ENCODE measurements at regions not wholly inside any gene's neighbourhood (a gene's known extent, or its start where the extent isn't known, plus 50 kb on each side); places are given as distances from the start of the nearest gene placed in this dataset.

GRCh38 chr20:6683021-6683977, 84.2 kb upstream of the BMP2 start:
- H3K36me3 ChIP-seq (ENCODE audit: control insufficient read depth in 2 of 2, insufficient read depth in 1 of 2, low read length in 2 of 2): no peaks in the 10 kb centered on the region
- POLR2A ChIA-PET: no interaction called here
- H3K9me3 ChIP-seq (ENCODE audit: control insufficient read depth, insufficient read depth, low read depth, low read length): no peaks in the 10 kb centered on the region
- H3K4me1 ChIP-seq (ENCODE audit: control insufficient read depth, insufficient read depth, low read length): no peaks in the 10 kb centered on the region; the same call in 1 of the 2 replicates
- no peak overlapping the region for H3K4me3 ChIP-seq (ENCODE audit: low read depth, low read length)
- CTCF ChIA-PET: interaction anchor here (0.6 to 0.9 kb wide), 3 partner anchors 11 to 418 kb away, joined by 3 read pairs; no protein-coding TSS in a partner anchor
- TF ChIP-seq ZNF302 (tag by site-specific recombination; IDR thresholded peaks at IDR 0.05; ENCODE audit: low read depth): no peak
- TF ChIP-seq ZNF514 (tag by site-specific recombination; IDR thresholded peaks at IDR 0.05): no peak
- TF ChIP-seq ZNF571 (tag by site-specific recombination; IDR thresholded peaks at IDR 0.05): no peak
- no peak for TF ChIP-seq ZNF423 (tag by site-specific recombination; IDR thresholded peaks at IDR 0.05)
- TF ChIP-seq ZNF600 (tag by site-specific recombination; IDR thresholded peaks at IDR 0.05): no peak
- TF ChIP-seq ATF2 (tag by site-specific recombination; IDR thresholded peaks at IDR 0.05; ENCODE audit: low read depth): no peak
- no peak for TF ChIP-seq KLF1 (tag by site-specific recombination; IDR thresholded peaks at IDR 0.05)
- no peak for TF ChIP-seq ZNF654 (tag by site-specific recombination; IDR thresholded peaks at IDR 0.05; ENCODE audit: low read depth)
- no peak for TF ChIP-seq ZNF670 (tag by site-specific recombination; IDR thresholded peaks at IDR 0.05; ENCODE audit: low read depth)
- no peak for TF ChIP-seq ELK4 (IDR thresholded peaks at IDR 0.05; ENCODE audit: borderline replicate concordance, low read depth, low read length)
- no peak for TF ChIP-seq ZNF629 (tag by site-specific recombination; IDR thresholded peaks at IDR 0.05)
- TF ChIP-seq ZNF544 (tag by site-specific recombination; IDR thresholded peaks at IDR 0.05): no peak
- no peak overlapping the region for H3K27ac ChIP-seq (ENCODE audit: extremely low read depth, low read depth, low read length)

GRCh38 chr20:6680854-6681253, 86.6 kb upstream of the BMP2 start:
- Histone ChIP-seq H3K4me3 (ENCODE audit: low read depth, low read length) (no peak overlapping the region), H3K9me3 (ENCODE audit: control insufficient read depth, insufficient read depth, low read depth, low read length) (no peaks in the 10 kb centered on the region), H3K27ac (ENCODE audit: extremely low read depth, low read depth, low read length) (no peak overlapping the region), H3K36me3 (ENCODE audit: control insufficient read depth in 2 of 2, insufficient read depth in 1 of 2, low read length in 2 of 2) (no peaks in the 10 kb centered on the region), H3K4me1 (ENCODE audit: control insufficient read depth, insufficient read depth, low read length) (no peaks in the 10 kb centered on the region; the same call in 1 of the 2 replicates)
- CTCF ChIA-PET: no interaction called here
- no peak for TF ChIP-seq ZSCAN4 (tag by site-specific recombination; IDR thresholded peaks at IDR 0.05)
- TF ChIP-seq ZNF112 (tag by site-specific recombination; IDR thresholded peaks at IDR 0.05): no peak
- TF ChIP-seq ZBTB48 (tag by site-specific recombination; IDR thresholded peaks at IDR 0.05): no peak
- TF ChIP-seq ZNF747 (tag by site-specific recombination; IDR thresholded peaks at IDR 0.05): no peak
- no peak for TF ChIP-seq ZNF239 (tag by site-specific recombination; IDR thresholded peaks at IDR 0.05)
- no peak for TF ChIP-seq ZNF529 (tag by site-specific recombination; IDR thresholded peaks at IDR 0.05; ENCODE audit: insufficient replicate concordance)
- TF ChIP-seq KLF10 (tag by site-specific recombination; IDR thresholded peaks at IDR 0.05): no peak
- TF ChIP-seq ZBTB6 (tag by site-specific recombination; IDR thresholded peaks at IDR 0.05): no peak
- no peak for TF ChIP-seq ZNF398 (tag by site-specific recombination; IDR thresholded peaks at IDR 0.05)
- TF ChIP-seq ZNF26 (tag by site-specific recombination; IDR thresholded peaks at IDR 0.05): no peak
- no peak for TF ChIP-seq SCRT2 (tag by site-specific recombination; IDR thresholded peaks at IDR 0.05)
- TF ChIP-seq ZNF629 (tag by site-specific recombination; IDR thresholded peaks at IDR 0.05): no peak
- POLR2A ChIA-PET: no interaction called here
